ENCODE measurements at regions not wholly inside any gene's neighbourhood (a gene's known extent, or its start where the extent isn't known, plus 50 kb on each side); places are given as distances from the start of the nearest gene placed in this dataset.
A peak's percentile ranks its signal among the peaks of the same experiment; 100 is the strongest.

DNA sequence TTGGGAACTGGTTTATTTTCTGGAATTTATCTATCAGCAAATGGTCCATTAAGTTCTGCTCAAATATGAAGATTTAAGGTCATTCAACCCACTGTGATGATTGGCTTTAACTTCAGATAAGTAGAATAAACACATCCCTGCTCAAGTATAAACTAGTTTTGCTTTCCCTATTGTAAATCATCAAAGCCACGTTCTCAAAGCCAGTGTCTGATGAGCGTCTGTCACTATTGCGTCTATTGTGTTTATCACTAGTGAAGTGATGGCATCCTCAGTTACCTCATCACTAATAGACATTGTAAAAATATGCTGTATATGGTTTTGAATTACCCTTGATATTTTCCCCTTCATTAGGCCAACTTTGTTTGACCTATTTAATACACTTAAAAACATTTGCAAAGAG lies 351.3 kb downstream of the BCAT1 start:
- no peak for TF ChIP-seq CTCF (IDR thresholded peaks at IDR 0.05; ENCODE audit: extremely low read depth, insufficient read depth, missing control alignments)
- in situ Hi-C loops (cut with MboI; ENCODE audit: low pct_unique_long_range_greater_than_20kb, low sequenced_read_pairs, unreplicated experiment): no loop called here
- no peak for DNase-seq (ENCODE audit: low spot score)

- DNase-seq (ENCODE audit: low spot score): peak; percentile 32
- in situ Hi-C loops (cut with MboI; ENCODE audit: low pct_unique_long_range_greater_than_20kb, low sequenced_read_pairs, unreplicated experiment): no loop called here
These were observed 352.0 kb downstream of the BCAT1 start for GRCh38 chr12:24596768-24597388.

DNA sequence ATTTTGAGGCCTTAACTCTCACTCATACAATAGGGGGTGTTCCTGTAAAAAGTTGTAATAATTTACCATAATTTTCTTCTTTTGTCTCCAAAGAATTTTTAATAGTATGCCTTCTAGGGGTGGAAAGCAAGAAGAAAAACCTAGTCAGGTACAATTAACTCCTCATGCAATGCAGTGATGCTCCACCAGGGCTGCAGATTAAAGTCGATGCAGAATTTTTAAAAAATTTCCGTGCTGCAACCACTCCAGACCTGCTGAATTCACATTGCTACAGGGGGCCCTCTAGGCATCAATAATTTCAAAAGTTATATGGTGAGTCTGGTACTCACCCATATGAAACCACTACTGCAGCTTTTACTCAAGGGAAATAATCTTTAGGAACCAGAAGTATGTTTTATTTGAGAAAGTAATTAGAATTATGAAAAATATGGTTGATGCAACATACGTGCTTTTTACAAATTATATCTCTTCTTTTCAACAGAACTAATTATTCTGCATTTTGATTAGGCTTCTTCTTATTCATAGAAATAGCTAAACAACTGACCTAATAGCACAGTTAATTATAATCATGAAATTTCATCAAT lies 353.2 kb downstream of the BCAT1 start:
- no peak for TF ChIP-seq CTCF (IDR thresholded peaks at IDR 0.05; ENCODE audit: extremely low read depth, insufficient read depth, missing control alignments)
- in situ Hi-C loops (cut with MboI; ENCODE audit: low pct_unique_long_range_greater_than_20kb, low sequenced_read_pairs, unreplicated experiment): no loop called here
- DNase-seq (ENCODE audit: low spot score): no peak

More at GRCh38 chr12:24596768-24597388, 352.0 kb downstream of the BCAT1 start:
- TF ChIP-seq CTCF (IDR thresholded peaks at IDR 0.05; ENCODE audit: extremely low read depth, insufficient read depth, missing control alignments): no peak

- in situ Hi-C loops (cut with MboI; ENCODE audit: low pct_unique_long_range_greater_than_20kb, low sequenced_read_pairs, unreplicated experiment): no loop called here
- TF ChIP-seq CTCF (IDR thresholded peaks at IDR 0.05; ENCODE audit: extremely low read depth, insufficient read depth, missing control alignments): no peak
- DNase-seq (ENCODE audit: low spot score): no peak
These were observed 357.0 kb downstream of the BCAT1 start for GRCh38 chr12:24591715-24592440.

- DNase-seq (ENCODE audit: low spot score): no peak
- in situ Hi-C loops (cut with MboI; ENCODE audit: low pct_unique_long_range_greater_than_20kb, low sequenced_read_pairs, unreplicated experiment): no loop called here
These were observed 357.7 kb downstream of the BCAT1 start for GRCh38 chr12:24591079-24591626.

More at GRCh38 chr12:24591079-24591626, 357.7 kb downstream of the BCAT1 start:
- no peak for TF ChIP-seq CTCF (IDR thresholded peaks at IDR 0.05; ENCODE audit: extremely low read depth, insufficient read depth, missing control alignments)

All from GM13977 (cell line).